A549 (cell line): ENCODE measurements at regions not wholly inside any gene's neighbourhood (a gene's known extent, or its start where the extent isn't known, plus 50 kb on each side); places are given as distances from the start of the nearest gene placed in this dataset.

ENCODE experiments used
- ATAC-seq, 2 experiments: fragments of 200-7000 bp in 1 of 2; fragments of >200 bp in 1 of 2; cut with Nextera tagmentation in 1 of 2; cut with Tn5 transposase in 1 of 2; 3 replicates each; pipeline versions ENCODE4 v1.8.0 to v1.9.1; 2018 to 2020; ENCODE audit warnings: mild to moderate bottlenecking in 1 of 2, moderate library complexity in 1 of 2
- CTCF ChIA-PET: fragments of 300-600 bp; sonication (Branson Sonifier 250); formaldehyde crosslinking; extraction: SDS; loops from one replicate; lab custom pipeline; 2021; ENCODE audit warnings: antibody characterized with exemption, inconsistent platforms; lab: Yijun Ruan, JAX
- POLR2A ChIA-PET: fragments of 350-600 bp; formaldehyde crosslinking; extraction: SDS; loops from one replicate; lab custom pipeline; 2021; ENCODE audit warnings: antibody characterized with exemption, inconsistent platforms; lab: Yijun Ruan, JAX
- DNase-seq, 2 experiments: peaks; one replicate each; pipeline versions ENCODE4 v3.0.0 to v3.0.0-alpha.2; 2011 to 2016; ENCODE audit warnings: low read depth in 1 of 2, low spot score in 1 of 2
- FAIRE-seq: peaks from 2 replicates; lab custom pipeline; 2011; peaks lifted over from hg19 to GRCh38; lab: Jason Lieb, UNC
- H3K27ac ChIP-seq, 2 experiments: fragments of >200 bp; sonication (Bioruptor Twin); formaldehyde crosslinking; 3 replicates each; pipeline ENCODE4 v1.5.1; 2016 to 2017
- H3K4me1 ChIP-seq: fragments of >200 bp; sonication (Bioruptor Twin); formaldehyde crosslinking; 3 replicates; pipeline ENCODE4 v1.6.1; 2016
- H3K4me2 ChIP-seq: fragments of >200 bp; sonication (Bioruptor Twin); formaldehyde crosslinking; 3 replicates; pipeline ENCODE4 v1.6.1; 2016
- H3K4me3 ChIP-seq: fragments of >200 bp; sonication (Bioruptor Twin); formaldehyde crosslinking; 3 replicates; pipeline ENCODE4 v1.5.1; 2016
- H3K9me3 ChIP-seq: fragments of >200 bp; sonication (Bioruptor Twin); formaldehyde crosslinking; 3 replicates; pipeline ENCODE4 v1.6.1; 2016
- BHLHE40 ChIP-seq: IDR thresholded peaks from 2 replicates; pipeline ENCODE4 v1.6.1; 2012; ENCODE audit warnings: low read depth, low read length, inconsistent platforms
- CTCF ChIP-seq: fragments of >200 bp; sonication (Bioruptor Twin); formaldehyde crosslinking; IDR thresholded peaks from 3 replicates; pipeline ENCODE4 v1.5.1; 2016
- E2F6 ChIP-seq: IDR thresholded peaks from 2 replicates; pipeline ENCODE4 v1.6.1; 2012; ENCODE audit warnings: low read depth, borderline replicate concordance
- EHF ChIP-seq: fragments of 250-450 bp; sonication (Bioruptor Pico); IDR thresholded peaks from 2 replicates; pipeline ENCODE4 v1.5.0; 2020; ENCODE audit warnings: mild to moderate bottlenecking
- FOSB ChIP-seq: fragments of 250-450 bp; sonication (Bioruptor Pico); IDR thresholded peaks from 2 replicates; pipeline ENCODE4 v1.5.0; 2020; ENCODE audit warnings: mild to moderate bottlenecking, moderate library complexity
- FOSL2 ChIP-seq, 2 experiments: fragments of 450-650 bp in 1 of 2; fragments of >200 bp in 1 of 2; sonication (Bioruptor Twin) in 1 of 2; formaldehyde crosslinking; IDR thresholded peaks; 2 replicates each; pipeline versions ENCODE4 v1.5.0 to v1.6.1; 2016 to 2020; ENCODE audit warnings: mild to moderate bottlenecking in 1 of 2, moderate library complexity in 1 of 2
- GATA3 ChIP-seq: IDR thresholded peaks from 2 replicates; pipeline ENCODE4 v1.6.1; 2012; ENCODE audit warnings: borderline replicate concordance
- HDAC2 ChIP-seq: fragments of 200-600 bp; sonication (generic); IDR thresholded peaks from 2 replicates; pipeline ENCODE4 v1.6.1; 2016
- HES2 ChIP-seq: fragments of >200 bp; sonication (Bioruptor Twin); formaldehyde crosslinking; IDR thresholded peaks from 2 replicates; pipeline ENCODE4 v1.6.1; 2016
- HOXA7 ChIP-seq: fragments of 250-450 bp; sonication (Bioruptor Pico); IDR thresholded peaks from 2 replicates; pipeline ENCODE4 v1.5.0; 2020; ENCODE audit warnings: mild to moderate bottlenecking, moderate library complexity
- JUN ChIP-seq, 2 experiments: fragments of >200 bp; sonication (Bioruptor Twin); formaldehyde crosslinking; IDR thresholded peaks; 2 replicates in 1 of 2; 3 replicates in 1 of 2; pipeline ENCODE4 v1.6.1; 2016 to 2017
- JUNB ChIP-seq: fragments of >200 bp; sonication (Bioruptor Twin); formaldehyde crosslinking; IDR thresholded peaks from 2 replicates; pipeline ENCODE4 v1.6.1; 2016
- KDM1A ChIP-seq: fragments of 200-600 bp; sonication (generic); IDR thresholded peaks from 2 replicates; pipeline ENCODE4 v1.6.1; 2016; ENCODE audit warnings: low read depth, mild to moderate bottlenecking
- MAFK ChIP-seq: fragments of 450-650 bp; IDR thresholded peaks from 2 replicates; pipeline ENCODE4 v1.6.1; 2014; ENCODE audit not compliant: partially characterized antibody
- MAX ChIP-seq: IDR thresholded peaks from 2 replicates; pipeline ENCODE4 v1.6.1; 2012
- MAZ ChIP-seq: fragments of 150-350 bp; IDR thresholded peaks from 2 replicates; pipeline ENCODE4 v1.6.1; 2014; ENCODE audit warnings: antibody characterized with exemption, low read depth, low read length, borderline replicate concordance
- PHF8 ChIP-seq: fragments of 200-600 bp; sonication (generic); IDR thresholded peaks from 2 replicates; pipeline ENCODE4 v1.6.1; 2016; ENCODE audit warnings: low read depth, mild to moderate bottlenecking, antibody characterized with exemption, moderate library complexity, borderline replicate concordance
- USF2 ChIP-seq: fragments of 450-650 bp; IDR thresholded peaks from 2 replicates; pipeline ENCODE4 v1.6.1; 2014; ENCODE audit warnings: antibody characterized with exemption
- WGBS: methylation state at CpG from one replicate; pipeline ENCODE4 v1.1.6; 2017; ENCODE audit errors: missing lambda C conversion rate; 5-methylcytosine and 5-hydroxymethylcytosine counted together
- TF ChIP-seq, protein P1 (sequence below): fragments of 250-450 bp; sonication (Bioruptor Pico); IDR thresholded peaks from 2 replicates; pipeline ENCODE4 v1.5.0; 2021; ENCODE audit warnings: mild to moderate bottlenecking, moderate library complexity, borderline replicate concordance

DNA sequence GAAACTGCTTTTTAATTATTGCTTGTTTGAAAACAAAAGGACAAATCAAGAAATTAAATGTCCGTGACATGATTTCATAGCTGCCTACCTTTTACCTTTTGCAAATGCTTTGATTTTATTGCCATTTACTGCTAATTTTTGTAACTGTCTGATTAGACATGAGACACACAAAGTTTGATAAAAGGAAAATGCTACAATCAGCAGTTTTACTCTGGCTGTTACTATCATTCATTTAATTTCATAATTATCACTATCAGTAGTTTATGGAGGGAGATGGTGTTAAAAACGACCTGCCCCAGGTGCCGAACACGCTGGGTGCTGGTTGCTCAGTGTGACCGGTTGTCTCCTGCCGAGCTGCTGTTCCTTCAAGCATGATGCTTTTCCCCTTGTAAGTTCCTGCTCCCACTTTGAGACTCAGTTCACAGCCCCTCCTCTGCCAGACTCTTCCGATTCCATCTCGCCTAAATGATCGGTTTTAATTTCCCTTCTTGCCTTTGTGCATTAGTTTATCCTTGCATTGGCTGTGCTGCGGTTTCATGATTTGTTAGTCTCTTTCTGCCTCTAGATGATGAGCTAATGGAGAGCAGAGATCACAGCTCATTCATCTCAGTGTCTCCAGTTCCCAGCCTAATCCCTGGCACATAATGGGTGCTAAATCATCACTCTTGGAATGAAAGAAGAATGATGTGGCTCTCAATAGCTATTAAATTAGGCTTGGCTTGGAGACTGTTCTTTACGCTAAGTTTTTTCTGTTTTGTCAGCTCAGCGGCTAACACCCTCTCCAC lies 110.6 kb downstream of the PFKFB3 start:
- no peak for ATAC-seq

DNA sequence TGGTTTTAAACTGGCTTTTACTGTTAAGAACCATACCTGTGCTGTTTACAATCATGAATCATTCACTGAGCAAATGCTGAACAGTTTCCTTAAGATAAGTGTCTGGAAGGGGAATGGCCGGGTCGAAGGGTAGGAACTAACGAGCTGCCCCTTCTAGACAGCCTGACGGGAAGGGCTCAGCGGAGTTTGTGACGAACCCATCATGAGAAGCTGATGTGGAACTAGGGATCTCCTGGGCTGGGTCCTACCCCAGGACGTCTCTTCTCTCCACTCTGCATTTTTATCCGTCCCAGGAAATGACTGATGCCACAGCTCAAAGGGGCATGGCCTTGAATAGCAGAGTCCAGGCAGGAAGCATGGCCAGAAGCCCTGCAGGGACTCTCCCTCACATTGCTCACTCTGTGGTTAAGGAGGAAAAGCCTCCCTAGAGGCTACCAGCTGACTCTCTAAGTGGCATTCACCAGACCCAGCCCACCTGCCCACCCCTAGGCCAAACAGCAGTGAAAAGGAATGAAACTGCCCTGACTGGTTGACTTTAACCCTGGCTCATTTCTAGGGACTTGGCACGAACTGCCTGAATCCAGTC lies 112.0 kb downstream of the PFKFB3 start:
- TF ChIP-seq JUN (IDR thresholded peaks at IDR 0.05): peak; percentile 55 to 57; a peak in 3 of 5 replicates
- peak; percentile 47; the same call in 1 of the 2 replicates for TF ChIP-seq JUNB
- no peak for TF ChIP-seq FOSL2 (IDR thresholded peaks at IDR 0.05)
- peak; percentile 79 for TF ChIP-seq FOSL2 (CRISPR knock-in tag; IDR thresholded peaks at IDR 0.05)
- TF ChIP-seq MAX: peak; percentile 57
- TF ChIP-seq, protein P1, sequence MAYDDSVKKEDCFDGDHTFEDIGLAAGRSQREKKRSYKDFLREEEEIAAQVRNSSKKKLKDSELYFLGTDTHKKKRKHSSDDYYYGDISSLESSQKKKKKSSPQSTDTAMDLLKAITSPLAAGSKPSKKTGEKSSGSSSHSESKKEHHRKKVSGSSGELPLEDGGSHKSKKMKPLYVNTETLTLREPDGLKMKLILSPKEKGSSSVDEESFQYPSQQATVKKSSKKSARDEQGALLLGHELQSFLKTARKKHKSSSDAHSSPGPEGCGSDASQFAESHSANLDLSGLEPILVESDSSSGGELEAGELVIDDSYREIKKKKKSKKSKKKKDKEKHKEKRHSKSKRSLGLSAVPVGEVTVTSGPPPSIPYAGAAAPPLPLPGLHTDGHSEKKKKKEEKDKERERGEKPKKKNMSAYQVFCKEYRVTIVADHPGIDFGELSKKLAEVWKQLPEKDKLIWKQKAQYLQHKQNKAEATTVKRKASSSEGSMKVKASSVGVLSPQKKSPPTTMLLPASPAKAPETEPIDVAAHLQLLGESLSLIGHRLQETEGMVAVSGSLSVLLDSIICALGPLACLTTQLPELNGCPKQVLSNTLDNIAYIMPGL: no peak
- TF ChIP-seq MAFK: peak; percentile 47
- peak; percentile 64; the same call in 1 of the 2 replicates for TF ChIP-seq GATA3
- no peak for TF ChIP-seq USF2
- ChIA-PET CTCF (interaction anchor here (1.2 to 3.4 kb wide), 2 partner anchors 51 to 87 kb away, joined by 4 to 16 read pairs; no protein-coding TSS in a partner anchor), POLR2A (interaction anchor here (0.8 to 2.2 kb wide), 4 partner anchors 39 to 112 kb away, joined by 3 to 7 read pairs (median 4); partner anchors contain the start of gene PFKFB3)
- FAIRE-seq (peak; percentile 68), DNase-seq (peak; percentile 36 to 85), ATAC-seq (peak; percentile 70 to 90)
- peaks cover 41% of the 10 kb centered on the region for H3K4me1 ChIP-seq
- no peak overlapping the region for H3K4me3 ChIP-seq
- H3K9me3 ChIP-seq: no peaks in the 10 kb centered on the region
- H3K4me2 ChIP-seq: peak overlapping the region; percentile 72
- WGBS: 9% methylated on average over 9 of the region's 9 CpGs
- peak overlapping the region; percentile 80 to 86 for H3K27ac ChIP-seq

More for the DNA sequence above, 110.6 kb downstream of the PFKFB3 start:
- WGBS: 85% methylated on average over 12 of the region's 12 CpGs
- Histone ChIP-seq H3K27ac (peak overlapping the region; percentile 80 to 86), H3K4me1 (peaks cover 41% of the 10 kb centered on the region), H3K9me3 (no peaks in the 10 kb centered on the region), H3K4me2 (peak overlapping the region; percentile 72), H3K4me3 (no peak overlapping the region)
- CTCF ChIA-PET: interaction anchor here (0.6 to 3.4 kb wide), 6 partner anchors 14 to 1559 kb away, joined by 3 to 16 read pairs (median 4); partner anchors contain the start of gene PFKFB3
- peak; percentile 97 for TF ChIP-seq MAFK
- TF ChIP-seq PHF8: no peak
- no peak for TF ChIP-seq E2F6
- DNase-seq (no peak), FAIRE-seq (peak; percentile 72)
- POLR2A ChIA-PET: interaction anchor here (2.2 kb wide), 1 partner anchor 110 kb away, joined by 7 read pairs; the partner anchor contains the start of gene PFKFB3

- Histone ChIP-seq H3K4me2 (no peak overlapping the region), H3K27ac (no peak overlapping the region), H3K4me1 (peaks cover 26% of the 10 kb centered on the region), H3K9me3 (no peaks in the 10 kb centered on the region), H3K4me3 (no peak overlapping the region)
- TF ChIP-seq HES2 (no peak), MAX (no peak), EHF (CRISPR knock-in tag) (no peak), MAZ (no peak), HDAC2 (0 out of 2 replicates have a peak, but pooled peaks have one; percentile 59), HOXA7 (CRISPR knock-in tag) (no peak), KDM1A (peak; percentile 73), CTCF (no peak), BHLHE40 (no peak), FOSB (CRISPR knock-in tag) (no peak)
- ChIA-PET CTCF (interaction anchor here (1.1 to 1.9 kb wide), 4 partner anchors 10 to 117 kb away, joined by 3 to 6 read pairs (median 3); partner anchors contain the start of gene PFKFB3), POLR2A (interaction anchor here (1.4 kb wide), 1 partner anchor 117 kb away, joined by 3 read pairs; the partner anchor contains the start of gene PFKFB3)
- DNase-seq (no peak), FAIRE-seq (peak; percentile 32), ATAC-seq (no peak)
These were observed 116.4 kb downstream of the PFKFB3 start for GRCh38 chr10:6319119-6319518.
